ENCODE measurements at regions not wholly inside any gene's neighbourhood (a gene's known extent, or its start where the extent isn't known, plus 50 kb on each side); places are given as distances from the start of the nearest gene placed in this dataset.
"Not testable (repeated sequence)": the region's sequence is repeated elsewhere in the genome, so short reads cannot be mapped to it uniquely, and the experiment has no call there.

DNA sequence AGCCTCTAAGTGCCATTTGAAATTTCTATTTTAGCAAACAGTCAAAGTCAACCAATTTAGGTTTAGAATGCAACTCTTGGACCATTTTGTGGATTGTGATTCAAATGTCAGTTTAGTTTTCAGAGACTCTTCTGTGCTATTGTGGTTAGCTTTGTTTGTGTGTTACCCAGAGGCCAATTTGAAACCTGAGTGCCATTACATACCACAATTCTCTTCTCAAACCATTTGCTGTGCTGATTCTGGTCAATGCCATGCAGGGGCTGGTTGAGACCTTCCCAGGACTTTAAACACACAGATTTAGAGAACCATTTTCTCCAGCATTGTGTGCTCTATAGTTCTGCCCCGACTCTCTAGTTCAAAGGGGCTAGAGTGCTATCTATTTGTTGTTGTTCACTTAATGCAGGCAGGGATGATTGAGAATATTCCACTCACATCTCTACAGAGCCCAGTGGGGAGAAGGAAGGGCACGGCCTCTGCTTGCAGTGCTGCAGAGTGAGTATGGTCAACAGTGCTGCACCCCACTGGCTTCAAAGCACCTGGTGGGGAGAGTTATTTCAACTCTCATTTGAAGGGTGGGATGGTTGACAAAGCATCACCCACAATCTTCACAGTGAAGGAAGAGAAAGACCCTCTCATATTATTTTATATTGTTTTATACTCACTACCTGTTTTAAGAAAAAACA is 738.2 kb downstream of the COL12A1 start:
- no peak for DNase-seq

- DNase-seq: no peak
Observed at GRCh38 chr6:74466572-74466971, 739.3 kb downstream of the COL12A1 start.

DNA sequence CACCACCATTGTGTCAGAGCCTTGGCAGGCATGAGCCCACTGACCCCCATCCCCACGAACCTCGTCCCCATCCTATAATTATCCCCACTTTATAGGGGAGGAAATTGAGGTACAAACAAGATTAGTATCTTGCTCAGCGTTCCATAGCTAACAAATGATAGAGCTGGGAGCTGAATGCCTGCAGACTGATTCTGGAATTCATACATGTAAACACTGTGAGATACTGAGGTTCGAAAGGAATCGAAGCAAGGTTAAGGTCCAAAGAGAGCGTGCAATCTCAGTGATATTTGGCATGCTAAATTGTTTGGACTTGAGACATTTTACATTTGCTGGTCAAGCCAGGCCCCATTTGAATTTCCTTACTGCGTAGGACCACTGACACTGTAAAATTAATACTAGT is 746.6 kb downstream of the COL12A1 start:
- DNase-seq: no peak

DNA sequence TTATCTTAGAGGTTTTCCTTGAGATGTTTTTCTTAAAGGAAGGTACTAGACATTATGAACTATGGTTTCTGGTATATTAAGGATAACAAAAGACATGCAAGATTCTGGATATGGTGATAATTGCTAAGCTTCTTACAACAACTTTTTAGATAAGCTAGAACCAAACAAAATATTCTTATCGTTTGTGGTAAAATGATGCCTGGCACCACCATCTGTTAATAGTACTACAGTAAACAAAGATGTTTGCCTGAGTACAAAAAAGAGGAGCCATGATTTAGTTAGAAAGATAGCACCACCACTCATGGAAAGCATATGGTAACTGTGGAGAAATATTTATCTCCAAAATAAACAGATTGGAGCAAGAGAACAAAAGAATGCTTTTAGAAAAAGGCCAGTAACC is 747.3 kb downstream of the COL12A1 start:
- no peak for DNase-seq

DNA sequence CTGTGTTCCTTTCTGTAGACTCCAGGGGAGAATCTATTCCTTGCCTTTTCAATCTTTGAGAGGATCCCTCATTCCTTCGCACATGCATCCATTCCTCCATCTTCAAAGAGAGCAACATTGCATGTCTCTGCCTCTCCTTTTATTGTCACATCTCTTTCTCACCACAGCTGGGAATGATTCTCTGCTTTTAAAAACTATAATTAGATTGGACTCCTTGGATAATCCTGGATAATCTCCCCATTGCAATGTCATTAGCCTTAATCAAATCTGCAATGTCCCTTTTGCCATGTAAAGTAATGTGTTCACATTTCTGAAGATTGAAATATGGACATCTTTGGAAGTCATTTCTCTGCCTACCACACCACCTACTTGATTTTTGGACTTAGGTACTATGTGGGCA is 750.1 kb downstream of the COL12A1 start:
- DNase-seq: no peak

DNA sequence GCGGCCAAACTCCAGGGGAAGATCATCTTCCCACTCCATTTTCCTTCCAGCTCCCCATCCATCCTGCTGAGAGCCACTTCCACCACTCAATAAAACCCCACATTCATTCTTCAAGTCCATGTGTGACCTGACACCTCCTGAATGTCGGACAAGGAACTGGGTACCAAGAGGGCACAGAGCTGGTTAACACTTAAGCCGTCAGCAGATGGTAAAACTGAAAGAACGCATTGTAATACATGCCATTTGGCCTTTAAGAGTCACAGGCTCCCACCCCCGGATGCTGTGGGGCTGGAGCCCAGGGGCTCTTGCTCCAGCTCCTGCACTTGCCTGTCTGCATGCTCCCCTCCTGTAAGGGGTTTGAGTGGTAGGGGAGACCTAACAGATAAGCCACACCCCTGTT is 753.9 kb downstream of the COL12A1 start:
- DNase-seq: no peak

- no peak for DNase-seq
Observed at GRCh38 chr6:74448850-74449249, 752.8 kb downstream of the CD109 start.

DNA sequence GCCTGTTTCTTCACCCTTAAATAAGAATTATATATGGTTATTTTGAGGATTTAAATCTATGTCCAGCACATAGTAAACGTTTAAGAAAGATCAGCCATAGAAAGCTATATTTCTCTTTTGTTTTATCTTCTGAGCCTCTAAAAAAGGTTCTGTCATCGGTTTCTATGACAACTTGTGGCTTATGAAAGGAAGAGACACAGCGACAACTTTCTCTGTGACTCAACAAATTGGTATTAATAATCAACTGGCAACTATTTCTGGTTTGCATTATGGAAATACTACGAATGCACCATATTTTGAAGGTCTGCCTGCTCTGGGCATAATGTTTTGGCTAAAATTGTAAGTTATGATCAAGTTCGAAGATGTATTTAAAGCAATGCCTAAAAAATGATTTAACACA is 751.0 kb downstream of the CD109 start:
- no peak for DNase-seq

GRCh38 chr6:74439123-74439811 is 743.3 kb downstream of the CD109 start:
- DNase-seq: no peak

DNA sequence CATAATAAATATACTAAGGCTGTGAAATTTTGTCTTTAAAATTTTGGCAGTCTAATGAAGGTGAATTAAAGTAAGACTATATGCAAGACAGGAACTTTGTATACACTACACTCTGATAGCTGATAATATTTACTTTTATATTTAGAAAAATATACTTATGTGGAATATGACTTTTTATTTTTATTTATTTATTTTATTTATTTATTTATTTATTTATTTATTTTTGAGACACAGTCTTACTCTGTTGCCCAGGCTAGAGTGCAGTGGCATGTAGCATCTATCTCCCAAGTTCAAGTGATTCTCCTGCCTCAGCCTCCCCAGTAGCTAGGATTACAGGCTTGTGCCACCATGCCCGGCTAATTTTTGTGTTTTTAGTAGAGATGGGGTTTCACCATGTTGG is 742.4 kb downstream of the CD109 start:
- DNase-seq: not testable (repeated sequence)

DNA sequence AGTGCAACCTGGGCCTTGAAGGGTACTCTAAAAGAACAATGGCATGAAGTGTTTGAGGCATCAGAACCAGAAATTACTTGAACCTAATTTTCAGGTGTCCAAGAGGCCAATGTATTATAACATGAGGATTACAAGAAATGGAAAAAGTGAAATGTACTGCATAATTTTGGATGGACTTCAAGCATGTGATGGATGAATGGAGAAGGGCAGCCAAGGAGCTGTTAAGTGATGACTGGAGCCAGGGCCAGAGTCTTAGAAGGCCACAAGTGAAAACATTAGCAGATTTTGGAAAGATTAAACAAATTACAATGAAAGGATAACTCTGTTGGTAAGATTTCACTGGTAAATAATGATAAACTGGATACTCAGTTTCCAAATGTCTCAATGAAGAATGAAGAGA is 738.2 kb downstream of the CD109 start:
- DNase-seq: no peak

DNA sequence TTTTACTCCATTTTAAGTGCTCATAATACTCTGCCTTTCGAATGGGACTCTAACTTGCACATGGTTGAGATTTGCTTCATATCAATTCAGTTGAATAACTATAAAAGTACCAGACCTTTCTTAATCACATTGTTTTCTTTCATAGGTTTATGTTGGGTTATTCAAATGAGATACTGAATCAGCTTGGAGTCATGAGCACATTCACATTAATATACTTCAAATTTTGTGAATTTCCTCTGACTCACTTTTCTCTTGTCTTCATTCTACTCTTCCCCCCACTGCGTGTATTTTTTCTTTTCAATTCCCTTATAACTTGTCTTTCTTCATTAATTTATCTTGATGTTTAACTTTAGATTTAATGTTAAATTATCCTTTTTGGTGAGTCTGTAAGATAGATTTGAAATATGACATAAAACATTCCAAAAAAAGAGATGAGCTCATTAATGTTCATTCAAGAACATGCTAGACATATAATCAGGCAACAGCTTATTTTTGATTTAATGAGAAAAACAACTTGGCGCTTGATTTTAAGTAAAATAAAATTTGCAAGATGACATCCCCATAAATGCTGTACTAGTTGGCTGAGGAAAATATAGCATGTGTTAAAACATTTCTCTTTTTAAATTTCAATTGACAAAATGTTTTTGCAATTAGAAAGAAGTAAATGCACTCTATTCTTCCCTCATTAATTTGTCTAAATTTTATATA is 736.0 kb downstream of the CD109 start:
- DNase-seq: no peak

- DNase-seq: no peak
Observed at GRCh38 chr6:74420221-74420620, 724.2 kb downstream of the CD109 start.

GRCh38 chr6:74415056-74415455 is 719.1 kb downstream of the CD109 start:
- no peak for DNase-seq

- DNase-seq: no peak
Observed at GRCh38 chr6:74410630-74411029, 714.6 kb downstream of the CD109 start.

DNA sequence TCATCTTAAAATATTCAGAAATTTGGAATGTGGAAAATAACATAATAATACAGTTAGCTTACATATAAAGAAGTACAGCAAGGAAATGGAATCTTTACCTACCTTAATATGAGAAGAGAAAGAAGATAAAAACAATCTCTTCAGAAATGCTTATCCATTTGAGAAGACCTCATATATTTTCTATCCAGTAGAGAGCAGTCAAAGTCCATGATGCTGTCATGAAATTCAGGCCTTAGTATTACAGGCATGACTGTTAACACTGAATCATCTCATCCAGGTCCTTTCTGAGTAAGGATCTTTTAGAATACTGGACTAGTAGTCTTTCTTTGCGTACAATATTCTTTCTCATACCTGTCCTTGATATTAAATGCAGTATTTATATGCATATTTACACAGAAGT is 713.4 kb downstream of the CD109 start:
- no peak for DNase-seq

- no peak for DNase-seq
Observed at GRCh38 chr6:74408844-74409243, 712.8 kb downstream of the CD109 start.

- DNase-seq: no peak
Observed at GRCh38 chr6:74404366-74404765, 708.4 kb downstream of the CD109 start.

- no peak for DNase-seq
Observed at GRCh38 chr6:74402781-74403180, 706.8 kb downstream of the CD109 start.

DNA sequence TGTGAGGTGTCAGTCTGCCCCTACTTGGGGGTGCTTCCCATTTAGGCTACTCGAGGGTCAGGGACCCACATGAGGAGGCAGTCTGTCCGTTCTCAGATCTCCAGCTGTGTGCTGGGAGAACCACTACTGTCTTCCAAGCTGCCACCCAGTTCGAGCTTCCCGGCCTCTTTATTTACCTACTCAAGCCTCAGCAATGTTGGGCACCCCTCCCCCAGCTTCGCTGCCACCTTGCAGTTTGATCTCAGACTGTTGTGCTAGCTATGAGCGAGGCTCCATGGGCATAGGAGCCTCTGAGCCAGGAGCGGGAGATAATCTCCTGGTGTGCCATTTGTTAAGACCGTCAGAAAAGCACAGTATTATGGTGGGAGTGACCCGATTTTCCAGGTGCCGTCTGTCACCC is 682.4 kb downstream of the CD109 start:
- DNase-seq: not testable (repeated sequence)

GRCh38 chr6:74369556-74369993 is 673.6 kb downstream of the CD109 start:
- no peak for DNase-seq

GRCh38 chr6:74368746-74369145 is 672.7 kb downstream of the CD109 start:
- no peak for DNase-seq

DNA sequence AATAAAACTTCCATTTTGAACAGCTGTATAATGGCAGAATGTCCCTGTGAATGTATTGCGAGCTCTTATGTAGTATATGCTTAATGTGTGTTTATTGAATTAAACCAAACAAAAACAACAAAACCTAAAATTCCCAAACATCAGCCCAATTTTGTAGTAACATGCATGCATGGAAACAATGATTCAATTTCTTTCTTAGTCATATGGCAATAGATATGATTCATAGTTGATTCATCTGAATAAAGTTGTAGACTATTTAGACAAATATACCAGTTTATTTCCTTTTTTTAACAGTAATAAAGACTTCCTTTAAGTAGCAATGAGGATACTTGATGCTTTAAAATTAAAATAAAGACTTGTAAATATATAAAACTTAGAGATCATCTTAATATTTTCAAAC is 670.6 kb downstream of the CD109 start:
- DNase-seq: no peak

DNA sequence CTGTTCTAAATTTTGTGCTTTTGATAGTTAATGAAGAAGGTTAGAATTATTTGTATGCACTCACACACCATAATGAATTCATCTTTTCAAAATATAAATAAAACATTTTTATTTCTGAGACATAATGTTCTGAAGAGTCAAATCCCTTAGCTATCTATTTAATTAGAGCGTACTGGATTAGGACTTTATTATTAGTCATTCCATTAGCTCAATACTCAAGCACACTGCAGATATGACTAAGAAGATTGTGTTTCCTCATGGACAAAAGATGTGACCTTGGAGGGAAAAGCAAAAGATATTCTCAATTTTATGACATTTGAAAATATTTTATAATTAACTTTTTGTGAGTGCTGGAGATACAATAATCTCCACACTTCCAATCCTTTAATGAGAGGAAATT is 666.4 kb downstream of the CD109 start:
- no peak for DNase-seq
